ENCODE measurements at regions not wholly inside any gene's neighbourhood (a gene's known extent, or its start where the extent isn't known, plus 50 kb on each side); places are given as distances from the start of the nearest gene placed in this dataset.
A peak's percentile ranks its signal among the peaks of the same experiment; 100 is the strongest.

DNA sequence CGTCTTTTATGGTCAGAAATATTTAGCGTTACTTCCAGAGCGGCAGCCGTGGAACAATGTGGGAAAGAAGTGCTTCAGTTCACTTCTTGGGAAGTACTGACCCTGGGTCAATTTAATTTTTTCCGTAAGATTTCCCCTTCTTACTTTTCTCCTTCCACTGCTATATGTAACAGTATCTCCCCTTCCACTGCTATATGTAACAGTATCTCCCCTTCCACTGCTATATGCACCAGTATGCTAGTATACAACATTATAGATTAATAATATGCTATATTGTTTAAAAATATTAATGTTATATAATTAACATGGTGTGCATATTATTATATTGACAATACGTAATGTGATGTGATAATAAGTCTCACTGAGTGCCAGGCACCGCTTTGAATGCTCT is 69.7 kb upstream of the ERG start:
- H3K27me3 ChIP-seq (ENCODE audit: control insufficient read depth in 3 of 3, insufficient read depth in 3 of 3, low read depth in 1 of 3, low read length in 3 of 3) = peaks cover 0 to 3% (median 0%) of the 10 kb centered on the region in 3 experiments
- no peak overlapping the region for H2AK5ac ChIP-seq (ENCODE audit: low read depth, low read length)
- WGBS, 2 donors (ENCODE audit: extremely low coverage in 2 of 2, insufficient read length in 2 of 2, insufficient replicate concordance in 1 of 2) = no CpG with 5 or more reads among the region's 7 CpGs
- H3K4me2 ChIP-seq (ENCODE audit: insufficient read depth, low read length, poor library complexity, severe bottlenecking) = no peak overlapping the region
- H3K4me3 ChIP-seq (ENCODE audit: low read length in 2 of 2) = no peak overlapping the region
- H3K9me3 ChIP-seq (replicated peaks in 1 of 2; ENCODE audit: control insufficient read depth in 2 of 2, insufficient read depth in 1 of 2, low read depth in 1 of 2, low read length in 2 of 2) = no peaks in the 10 kb centered on the region
- no peak overlapping the region for H3K27ac ChIP-seq (replicated peaks; ENCODE audit: low read length)
- DNase-seq (ENCODE audit: low spot score) = no peak
- H2BK5ac ChIP-seq (ENCODE audit: low read length) = no peak overlapping the region
- no peak overlapping the region for H3K23ac ChIP-seq (ENCODE audit: low read depth, low read length, poor library complexity)
- H3K14ac ChIP-seq (ENCODE audit: low read length) = no peak overlapping the region
- no peak overlapping the region for H4K8ac ChIP-seq (ENCODE audit: low read depth, low read length)
- H3K36me3 ChIP-seq (replicated peaks in 1 of 2; ENCODE audit: control insufficient read depth in 2 of 2, insufficient read depth in 2 of 2, low read length in 2 of 2) = no peaks in the 10 kb centered on the region
- H3K9ac ChIP-seq (ENCODE audit: low read depth, low read length, poor library complexity) = no peak overlapping the region
- H2BK15ac ChIP-seq (ENCODE audit: low read length) = no peak overlapping the region
- no peak overlapping the region for H2BK12ac ChIP-seq (ENCODE audit: low read length)
- H3K79me1 ChIP-seq (ENCODE audit: low read depth, low read length) = no peaks in the 10 kb centered on the region
- H3K4ac ChIP-seq (ENCODE audit: low read length) = no peak overlapping the region
- H4K91ac ChIP-seq (ENCODE audit: low read depth, low read length, poor library complexity) = no peak overlapping the region
- H2AFZ ChIP-seq (ENCODE audit: low read length) = peak overlapping the region; percentile 80
- no peak overlapping the region for H2BK120ac ChIP-seq (ENCODE audit: low read depth, low read length)
- H3K4me1 ChIP-seq (ENCODE audit: control insufficient read depth in 2 of 2, insufficient read depth in 1 of 2, low read depth in 1 of 2, low read length in 2 of 2) = peaks cover 0 to 1% of the 10 kb centered on the region in 2 donors
- H3K18ac ChIP-seq (ENCODE audit: low read length) = no peak overlapping the region

DNA sequence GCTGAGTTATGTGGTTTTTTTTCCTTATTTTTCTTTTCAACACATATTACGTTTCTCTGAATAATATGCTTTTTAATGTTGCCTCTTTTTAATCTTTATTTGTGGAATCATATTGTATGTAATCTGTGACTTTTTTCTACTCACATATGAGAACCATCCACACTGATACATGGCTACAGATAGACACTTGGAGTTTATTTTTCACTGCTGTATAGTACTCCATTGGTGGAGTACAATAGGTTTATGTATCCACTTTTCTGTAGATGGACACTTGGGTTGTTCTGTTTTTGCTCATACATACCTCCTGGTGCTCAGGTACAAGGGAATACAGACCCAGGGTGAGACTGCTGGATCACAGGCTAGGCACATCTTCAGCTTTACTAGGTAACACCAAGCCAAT is 71.5 kb upstream of the ERG start:
- no peak for DNase-seq (ENCODE audit: low spot score)
- Histone ChIP-seq H2AFZ (ENCODE audit: low read length) (no peak overlapping the region), H2BK12ac (ENCODE audit: low read length) (no peak overlapping the region), H3K4me2 (ENCODE audit: insufficient read depth, low read length, poor library complexity, severe bottlenecking) (no peak overlapping the region), H3K27ac (replicated peaks; ENCODE audit: low read length) (no peak overlapping the region), H3K79me1 (ENCODE audit: low read depth, low read length) (no peaks in the 10 kb centered on the region), H3K18ac (ENCODE audit: low read length) (no peak overlapping the region), H4K8ac (ENCODE audit: low read depth, low read length) (no peak overlapping the region), H2AK5ac (ENCODE audit: low read depth, low read length) (no peak overlapping the region), H3K14ac (ENCODE audit: low read length) (no peak overlapping the region), H3K4me3 (ENCODE audit: low read length in 2 of 2) (no peak overlapping the region), H2BK5ac (ENCODE audit: low read length) (no peak overlapping the region), H2BK15ac (ENCODE audit: low read length) (no peak overlapping the region), H3K4ac (ENCODE audit: low read length) (no peak overlapping the region), H2BK120ac (ENCODE audit: low read depth, low read length) (no peak overlapping the region), H4K91ac (ENCODE audit: low read depth, low read length, poor library complexity) (no peak overlapping the region), H3K4me1 (ENCODE audit: control insufficient read depth in 2 of 2, insufficient read depth in 1 of 2, low read depth in 1 of 2, low read length in 2 of 2) (peaks cover 0 to 1% of the 10 kb centered on the region in 2 donors), H3K27me3 (ENCODE audit: control insufficient read depth in 3 of 3, insufficient read depth in 3 of 3, low read depth in 1 of 3, low read length in 3 of 3) (peaks cover 0 to 3% (median 0%) of the 10 kb centered on the region in 3 experiments), H3K9me3 (replicated peaks in 1 of 2; ENCODE audit: control insufficient read depth in 2 of 2, insufficient read depth in 1 of 2, low read depth in 1 of 2, low read length in 2 of 2) (no peaks in the 10 kb centered on the region), H3K36me3 (replicated peaks in 1 of 2; ENCODE audit: control insufficient read depth in 2 of 2, insufficient read depth in 2 of 2, low read length in 2 of 2) (no peaks in the 10 kb centered on the region), H3K9ac (ENCODE audit: low read depth, low read length, poor library complexity) (no peak overlapping the region), H3K23ac (ENCODE audit: low read depth, low read length, poor library complexity) (no peak overlapping the region)
- WGBS, 2 donors (ENCODE audit: extremely low coverage in 2 of 2, insufficient read length in 2 of 2, insufficient replicate concordance in 1 of 2) = no CpG with 5 or more reads among the region's 1 CpG

DNA sequence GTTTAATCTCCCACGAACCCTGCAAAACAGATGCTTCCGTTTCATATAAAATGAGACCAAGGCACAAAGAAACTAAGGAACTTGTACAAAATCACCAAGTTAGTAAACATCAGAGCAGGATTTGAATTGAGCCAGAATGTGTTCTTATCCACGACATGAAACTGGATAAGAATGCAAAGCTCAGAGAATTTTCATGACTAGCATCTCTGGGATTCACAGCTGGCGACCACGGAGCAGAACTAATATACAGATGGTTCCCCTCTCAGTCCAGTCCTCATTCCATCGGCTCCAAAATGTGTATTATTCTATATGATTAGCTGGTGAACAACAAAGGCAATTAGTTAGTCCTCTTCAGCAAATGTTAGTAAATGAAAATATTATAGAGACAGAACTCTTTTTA is 72.3 kb upstream of the ERG start:
- H3K4me3 ChIP-seq (ENCODE audit: low read length in 2 of 2) = no peak overlapping the region
- no peak overlapping the region for H3K9ac ChIP-seq (ENCODE audit: low read depth, low read length, poor library complexity)
- no peak overlapping the region for H4K91ac ChIP-seq (ENCODE audit: low read depth, low read length, poor library complexity)
- no peak overlapping the region for H3K23ac ChIP-seq (ENCODE audit: low read depth, low read length, poor library complexity)
- H3K4me1 ChIP-seq (ENCODE audit: control insufficient read depth in 2 of 2, insufficient read depth in 1 of 2, low read depth in 1 of 2, low read length in 2 of 2) = peaks cover 0 to 1% of the 10 kb centered on the region in 2 donors
- no peak overlapping the region for H3K4ac ChIP-seq (ENCODE audit: low read length)
- no peak overlapping the region for H2AK5ac ChIP-seq (ENCODE audit: low read depth, low read length)
- no peak overlapping the region for H3K4me2 ChIP-seq (ENCODE audit: insufficient read depth, low read length, poor library complexity, severe bottlenecking)
- H3K27ac ChIP-seq (replicated peaks; ENCODE audit: low read length) = no peak overlapping the region
- no peaks in the 10 kb centered on the region for H3K36me3 ChIP-seq (replicated peaks in 1 of 2; ENCODE audit: control insufficient read depth in 2 of 2, insufficient read depth in 2 of 2, low read length in 2 of 2)
- no peak for DNase-seq (ENCODE audit: low spot score)
- H2BK5ac ChIP-seq (ENCODE audit: low read length) = no peak overlapping the region
- H2BK15ac ChIP-seq (ENCODE audit: low read length) = no peak overlapping the region
- no peak overlapping the region for H3K18ac ChIP-seq (ENCODE audit: low read length)
- whole genome bisulfite sequencing, 2 donors (ENCODE audit: extremely low coverage in 2 of 2, insufficient read length in 2 of 2, insufficient replicate concordance in 1 of 2) = no CpG with 5 or more reads among the region's 6 CpGs
- H3K9me3 ChIP-seq (replicated peaks in 1 of 2; ENCODE audit: control insufficient read depth in 2 of 2, insufficient read depth in 1 of 2, low read depth in 1 of 2, low read length in 2 of 2) = no peaks in the 10 kb centered on the region
- H3K27me3 ChIP-seq (ENCODE audit: control insufficient read depth in 3 of 3, insufficient read depth in 3 of 3, low read depth in 1 of 3, low read length in 3 of 3) = peaks cover 0 to 2% (median 0%) of the 10 kb centered on the region in 3 experiments
- H3K79me1 ChIP-seq (ENCODE audit: low read depth, low read length) = no peaks in the 10 kb centered on the region
- H2AFZ ChIP-seq (ENCODE audit: low read length) = no peak overlapping the region
- no peak overlapping the region for H3K14ac ChIP-seq (ENCODE audit: low read length)
- no peak overlapping the region for H4K8ac ChIP-seq (ENCODE audit: low read depth, low read length)
- no peak overlapping the region for H2BK12ac ChIP-seq (ENCODE audit: low read length)
- H2BK120ac ChIP-seq (ENCODE audit: low read depth, low read length) = no peak overlapping the region

DNA sequence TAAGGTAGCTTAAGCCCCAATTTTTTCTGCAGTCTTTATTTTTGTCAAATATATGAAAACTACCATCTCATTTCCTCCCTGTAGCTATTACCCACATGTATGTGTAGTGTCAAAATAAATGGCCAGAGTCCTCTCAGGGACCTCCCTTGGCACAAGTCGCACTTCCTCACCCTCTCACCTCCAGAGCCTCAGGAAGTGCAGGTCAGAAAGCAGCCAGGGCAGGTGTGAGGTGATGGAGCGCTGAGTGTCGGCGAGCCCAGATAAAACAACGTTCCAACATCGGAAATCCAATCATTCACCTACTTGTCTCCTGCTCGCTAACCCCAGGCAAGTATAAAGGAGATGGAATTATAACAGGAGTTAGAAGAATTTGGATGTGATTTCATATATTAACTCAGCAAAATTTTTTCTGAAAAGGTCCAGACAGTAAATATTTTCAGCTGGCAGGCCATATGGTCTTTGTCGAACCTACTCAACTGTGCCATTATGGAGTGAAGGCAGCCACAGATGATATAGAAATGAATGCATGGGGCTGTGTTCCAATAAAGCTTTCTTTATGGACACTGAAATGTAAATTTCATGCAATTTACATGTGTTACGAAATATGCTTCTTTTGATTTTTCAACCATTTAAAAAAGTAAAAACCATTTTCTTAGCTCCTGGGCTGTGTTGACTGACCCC is 76.8 kb upstream of the ERG start:
- H3K9me3 ChIP-seq (replicated peaks in 1 of 2; ENCODE audit: control insufficient read depth in 2 of 2, insufficient read depth in 1 of 2, low read depth in 1 of 2, low read length in 2 of 2) = no peaks in the 10 kb centered on the region
- no peak overlapping the region for H3K4ac ChIP-seq (ENCODE audit: low read length)
- no peak for DNase-seq (ENCODE audit: low spot score)
- no peak overlapping the region for H2BK5ac ChIP-seq (ENCODE audit: low read length)
- no peak overlapping the region for H2BK120ac ChIP-seq (ENCODE audit: low read depth, low read length)
- no peaks in the 10 kb centered on the region for H3K36me3 ChIP-seq (replicated peaks in 1 of 2; ENCODE audit: control insufficient read depth in 2 of 2, insufficient read depth in 2 of 2, low read length in 2 of 2)
- no peak overlapping the region for H3K4me2 ChIP-seq (ENCODE audit: insufficient read depth, low read length, poor library complexity, severe bottlenecking)
- no peak overlapping the region for H3K14ac ChIP-seq (ENCODE audit: low read length)
- H3K18ac ChIP-seq (ENCODE audit: low read length) = no peak overlapping the region
- H2AK5ac ChIP-seq (ENCODE audit: low read depth, low read length) = no peak overlapping the region
- H2BK12ac ChIP-seq (ENCODE audit: low read length) = no peak overlapping the region
- H3K79me1 ChIP-seq (ENCODE audit: low read depth, low read length) = no peaks in the 10 kb centered on the region
- no peak overlapping the region for H3K9ac ChIP-seq (ENCODE audit: low read depth, low read length, poor library complexity)
- H4K8ac ChIP-seq (ENCODE audit: low read depth, low read length) = no peak overlapping the region
- no peak overlapping the region for H2AFZ ChIP-seq (ENCODE audit: low read length)
- H3K23ac ChIP-seq (ENCODE audit: low read depth, low read length, poor library complexity) = no peak overlapping the region
- H3K27ac ChIP-seq (replicated peaks; ENCODE audit: low read length) = no peak overlapping the region
- WGBS, 2 donors (ENCODE audit: extremely low coverage in 2 of 2, insufficient read length in 2 of 2, insufficient replicate concordance in 1 of 2) = no CpG with 5 or more reads among the region's 9 CpGs
- H3K27me3 ChIP-seq (ENCODE audit: control insufficient read depth in 3 of 3, insufficient read depth in 3 of 3, low read depth in 1 of 3, low read length in 3 of 3) = no peaks in the 10 kb centered on the region
- peaks cover 0 to 2% of the 10 kb centered on the region in 2 donors for H3K4me1 ChIP-seq (ENCODE audit: control insufficient read depth in 2 of 2, insufficient read depth in 1 of 2, low read depth in 1 of 2, low read length in 2 of 2)
- H3K4me3 ChIP-seq (ENCODE audit: low read length in 2 of 2) = no peak overlapping the region
- no peak overlapping the region for H2BK15ac ChIP-seq (ENCODE audit: low read length)
- H4K91ac ChIP-seq (ENCODE audit: low read depth, low read length, poor library complexity) = no peak overlapping the region

Measured in neuronal stem cell (in vitro differentiated cells).